Esophagus muscularis mucosa (tissue), 3 donors: ENCODE measurements at regions not wholly inside any gene's neighbourhood (a gene's known extent, or its start where the extent isn't known, plus 50 kb on each side); places are given as distances from the start of the nearest gene placed in this dataset.

Experiments
- CTCF ChIP-seq, 3 experiments: fragments of 200-600 bp in 2 of 3; fragments of 450-650 bp in 1 of 3; sonication (generic) in 2 of 3; IDR thresholded peaks; one replicate each; pipeline ENCODE4 v1.5.1; 2017 to 2019; ENCODE audit warnings: antibody characterized with exemption in 3 of 3, mild to moderate bottlenecking in 2 of 3, moderate library complexity in 1 of 3
- POLR2A ChIP-seq: fragments of 450-650 bp; IDR thresholded peaks from one replicate; pipeline ENCODE4 v1.6.1; 2017; ENCODE audit warnings: antibody characterized with exemption, moderate library complexity, mild to moderate bottlenecking, low read depth
- POLR2AphosphoS5 ChIP-seq, 2 donors: sonication (generic); formaldehyde crosslinking; IDR thresholded peaks; one replicate each; pipeline ENCODE4 v1.6.1; 2017; ENCODE audit warnings: antibody characterized with exemption in 2 of 2

- TF ChIP-seq POLR2A (no peak), POLR2AphosphoS5 (IDR thresholded peaks at IDR 0.05) (no peak), CTCF (IDR thresholded peaks at IDR 0.05) (no peak)
Measured at GRCh38 chrX:43225626-43226328, 430.3 kb upstream of the MAOA start.
